ENCODE measurements at regions not wholly inside any gene's neighbourhood (a gene's known extent, or its start where the extent isn't known, plus 50 kb on each side); places are given as distances from the start of the nearest gene placed in this dataset. TPM values are rescaled to one million over a fixed set of nuclear protein-coding genes. Genes with fewer than 3 reads are reported as not detected.

DNA sequence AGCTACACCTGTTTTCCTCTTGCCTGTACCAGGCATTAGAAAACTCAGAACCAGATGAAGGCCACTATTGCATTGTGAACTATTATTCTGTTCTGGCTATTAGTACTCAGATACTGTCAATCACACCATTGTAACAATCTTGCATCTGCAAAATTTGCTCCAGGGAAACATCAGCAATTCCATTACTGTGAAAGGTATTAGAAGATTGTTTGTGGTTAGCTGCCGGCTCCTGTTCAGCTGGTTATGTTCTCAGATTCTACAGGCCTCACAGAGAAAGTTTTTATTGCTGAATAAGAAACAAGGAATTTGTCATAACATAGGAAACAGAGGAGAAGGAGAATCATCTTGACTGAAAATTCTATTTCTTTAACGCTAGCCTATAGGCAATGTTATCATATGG, 179.9 kb downstream of the PLOD2 start:
- peaks cover 0 to 18% (median 0%) of the 10 kb centered on the region in 4 donors for H3K9me3 ChIP-seq
- WGBS, 2 donors, result 58 to 62% methylated on average over 2 of the region's 2 CpGs
- no peak for DNase-seq (ENCODE audit: low spot score in 2 of 2)
- no peak overlapping the region for H3K4me3 ChIP-seq
- H3K27ac ChIP-seq, result no peak overlapping the region
- TF ChIP-seq EP300 (IDR thresholded peaks at IDR 0.05), result no peak
- TF ChIP-seq CTCF (IDR thresholded peaks at IDR 0.05), result no peak
- TF ChIP-seq POLR2A (IDR thresholded peaks at IDR 0.05), result no peak
- H3K36me3 ChIP-seq, result no peaks in the 10 kb centered on the region
- no peaks in the 10 kb centered on the region for H3K27me3 ChIP-seq
- H3K4me1 ChIP-seq, result no peaks in the 10 kb centered on the region

DNA sequence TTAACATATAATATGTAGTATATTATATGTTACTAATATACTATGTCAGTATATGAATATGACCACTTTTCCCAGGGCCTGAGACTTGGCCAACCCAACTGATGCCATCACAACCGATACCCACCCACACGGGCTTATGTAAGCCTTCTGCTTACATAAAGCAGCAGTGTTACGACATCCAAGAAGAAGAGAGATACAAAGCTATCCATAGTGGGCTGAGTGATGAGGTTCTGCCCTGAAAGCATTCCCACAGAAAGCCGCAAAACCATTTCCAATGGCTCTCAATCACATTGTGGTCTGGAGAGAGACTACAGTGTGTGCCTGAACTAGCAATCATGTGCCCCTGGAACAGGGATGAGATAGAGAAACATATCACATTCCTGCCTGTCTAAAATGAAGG, 177.9 kb downstream of the PLOD2 start:
- Histone ChIP-seq H3K4me3 (no peak overlapping the region), H3K36me3 (no peaks in the 10 kb centered on the region), H3K4me1 (no peaks in the 10 kb centered on the region), H3K9me3 (peaks cover 0 to 18% (median 0%) of the 10 kb centered on the region in 4 donors), H3K27me3 (no peaks in the 10 kb centered on the region), H3K27ac (no peak overlapping the region)
- no peak for TF ChIP-seq POLR2A (IDR thresholded peaks at IDR 0.05)
- TF ChIP-seq EP300 (IDR thresholded peaks at IDR 0.05), result no peak
- TF ChIP-seq CTCF (IDR thresholded peaks at IDR 0.05), result no peak
- no peak for DNase-seq (ENCODE audit: low spot score in 2 of 2)
- 92 to 93% methylated on average over 4 of the region's 4 CpGs for WGBS, 2 donors

Small RNAs in the stretch of these regions (small RNA-seq; reads per million reads assigned to genes)
- not detected for gene RNA5SP144

All from tibial nerve (tissue), 4 donors.